ENCODE measurements at regions not wholly inside any gene's neighbourhood (a gene's known extent, or its start where the extent isn't known, plus 50 kb on each side); places are given as distances from the start of the nearest gene placed in this dataset.

GRCh38 chr9:31776471-31776870, 608.0 kb upstream of the ACO1 start:
- no peak for TF ChIP-seq CTCF (conservative IDR thresholded peaks at IDR 0.05; ENCODE audit: low read length)
- no peak for TF ChIP-seq EZH2phosphoT487 (IDR thresholded peaks at IDR 0.05; ENCODE audit: borderline replicate concordance)

All from Loucy (cell line).